AG04450 (cell line): ENCODE measurements at regions not wholly inside any gene's neighbourhood (a gene's known extent, or its start where the extent isn't known, plus 50 kb on each side); places are given as distances from the start of the nearest gene placed in this dataset.

Experiments
- CTCF ChIA-PET: fragments of 300-600, 350-600 bp; formaldehyde crosslinking; extraction: SDS; loops from one replicate; lab custom pipeline; 2022; ENCODE audit warnings: antibody characterized with exemption, inconsistent platforms; lab: Charles Lee
- POLR2A ChIA-PET: fragments of 350-600 bp; formaldehyde crosslinking; extraction: SDS; loops from one replicate; lab custom pipeline; 2021; ENCODE audit warnings: antibody characterized with exemption, inconsistent platforms; lab: Yijun Ruan, JAX
- DNase-seq: peaks from one replicate; pipeline ENCODE4 v3.0.0-alpha.2; 2011; ENCODE audit warnings: low read depth, low spot score
- H3K27ac ChIP-seq: one replicate; pipeline ENCODE4 v1.5.1; 2012; ENCODE audit warnings: low read depth, low read length, control low read depth
- H3K27me3 ChIP-seq: one replicate; pipeline ENCODE4 v1.6.0; 2012; ENCODE audit warnings: low read length; ENCODE audit not compliant: control insufficient read depth, insufficient read depth
- H3K4me3 ChIP-seq: 2 replicates; pipeline ENCODE4 v1.5.1; 2011; ENCODE audit warnings: mild to moderate bottlenecking, low read depth, low read length, control low read depth
- H3K9me3 ChIP-seq: 2 replicates; pipeline ENCODE4 v1.5.1; 2012; ENCODE audit warnings: low read length; ENCODE audit not compliant: control insufficient read depth, insufficient read depth
- CTCF ChIP-seq: IDR thresholded peaks from 2 replicates; pipeline ENCODE4 v1.5.1; 2011; ENCODE audit warnings: low read depth, low read length, control low read depth, inconsistent platforms

- TF ChIP-seq CTCF = no peak
- DNase-seq = no peak
- Histone ChIP-seq H3K4me3 (no peak overlapping the region), H3K9me3 (peaks cover 12% of the 10 kb centered on the region), H3K27me3 (peaks cover 8% of the 10 kb centered on the region), H3K27ac (no peak overlapping the region)
- ChIA-PET POLR2A (no interaction called here), CTCF (no interaction called here)
Measured at GRCh38 chr12:124194893-124195566, 99.9 kb upstream of the RFLNA start.

GRCh38 chr12:124195567-124195942 is 99.3 kb upstream of the RFLNA start:
- CTCF ChIA-PET = no interaction called here
- no peak for TF ChIP-seq CTCF
- Histone ChIP-seq H3K4me3 (no peak overlapping the region), H3K27ac (no peak overlapping the region), H3K9me3 (peaks cover 12% of the 10 kb centered on the region), H3K27me3 (peaks cover 8% of the 10 kb centered on the region)
- POLR2A ChIA-PET = no interaction called here
- no peak for DNase-seq

GRCh38 chr12:124196236-124196635 is 98.7 kb upstream of the RFLNA start:
- POLR2A ChIA-PET = no interaction called here
- Histone ChIP-seq H3K4me3 (no peak overlapping the region), H3K9me3 (peaks cover 12% of the 10 kb centered on the region), H3K27me3 (peaks cover 8% of the 10 kb centered on the region), H3K27ac (no peak overlapping the region)
- no peak for DNase-seq
- CTCF ChIA-PET = no interaction called here
- no peak for TF ChIP-seq CTCF

- H3K27ac ChIP-seq = no peak overlapping the region
- peaks cover 3% of the 10 kb centered on the region for H3K27me3 ChIP-seq
- POLR2A ChIA-PET = no interaction called here
- H3K4me3 ChIP-seq = no peak overlapping the region
- DNase-seq = no peak
- TF ChIP-seq CTCF = no peak
- peaks cover 8% of the 10 kb centered on the region for H3K9me3 ChIP-seq
- CTCF ChIA-PET = no interaction called here
Measured at GRCh38 chr12:124201248-124201647, 93.6 kb upstream of the RFLNA start.

- Histone ChIP-seq H3K9me3 (no peaks in the 10 kb centered on the region), H3K4me3 (no peak overlapping the region), H3K27ac (no peak overlapping the region), H3K27me3 (peaks cover under 1% of the 10 kb centered on the region)
- no peak for TF ChIP-seq CTCF
- ChIA-PET POLR2A (no interaction called here), CTCF (no interaction called here)
- no peak for DNase-seq
Measured at GRCh38 chr12:124203176-124203575, 91.7 kb upstream of the RFLNA start.
